NCI-H146 (cell line): ENCODE measurements at regions not wholly inside any gene's neighbourhood (a gene's known extent, or its start where the extent isn't known, plus 50 kb on each side); places are given as distances from the start of the nearest gene placed in this dataset.
"Not testable (repeated sequence)": the region's sequence is repeated elsewhere in the genome, so short reads cannot be mapped to it uniquely, and the experiment has no call there.

Source experiments
- DNase-seq: peaks from one replicate; lab custom pipeline; 2025; lab: John Stamatoyannopoulos, UW

DNA sequence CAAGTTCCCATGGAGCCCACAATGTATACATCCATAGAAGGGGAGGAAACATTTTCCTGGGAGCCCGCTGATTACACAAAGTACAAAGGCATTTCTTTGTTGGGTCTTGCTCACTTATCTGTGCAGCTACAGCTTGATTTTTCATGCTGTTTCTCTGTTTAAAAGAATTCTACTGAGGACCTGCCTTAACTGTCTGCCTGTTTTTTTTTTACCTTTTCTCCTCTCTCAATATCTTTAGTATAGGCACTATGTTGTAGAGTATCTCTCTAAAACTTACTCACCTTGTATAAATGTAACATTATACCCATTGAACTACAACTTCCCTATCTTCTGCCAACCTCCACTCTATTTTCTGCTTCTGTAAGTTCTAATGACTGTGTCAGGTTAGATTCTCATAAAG, 494.6 kb upstream of the EPHA5 start:
- no peak for DNase-seq

DNA sequence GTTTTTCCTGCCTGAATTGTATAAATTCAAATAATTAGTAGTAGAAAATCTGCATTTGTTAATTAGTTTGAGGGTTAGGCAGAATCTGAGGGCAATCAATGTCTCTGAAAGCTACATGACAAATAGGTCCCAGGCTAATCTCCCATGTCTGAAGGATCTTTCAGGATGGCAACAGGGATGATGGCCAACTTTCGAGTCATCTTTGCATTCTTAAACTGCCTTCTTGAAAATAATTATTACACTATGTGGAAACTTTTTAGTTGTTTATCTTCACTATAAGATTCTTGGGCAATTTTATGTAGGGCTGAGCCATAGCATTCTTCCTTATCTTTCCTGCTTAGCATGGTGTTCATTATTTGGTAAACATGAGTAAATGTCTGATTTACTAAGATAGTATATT, 490.3 kb upstream of the EPHA5 start:
- no peak for DNase-seq

DNA sequence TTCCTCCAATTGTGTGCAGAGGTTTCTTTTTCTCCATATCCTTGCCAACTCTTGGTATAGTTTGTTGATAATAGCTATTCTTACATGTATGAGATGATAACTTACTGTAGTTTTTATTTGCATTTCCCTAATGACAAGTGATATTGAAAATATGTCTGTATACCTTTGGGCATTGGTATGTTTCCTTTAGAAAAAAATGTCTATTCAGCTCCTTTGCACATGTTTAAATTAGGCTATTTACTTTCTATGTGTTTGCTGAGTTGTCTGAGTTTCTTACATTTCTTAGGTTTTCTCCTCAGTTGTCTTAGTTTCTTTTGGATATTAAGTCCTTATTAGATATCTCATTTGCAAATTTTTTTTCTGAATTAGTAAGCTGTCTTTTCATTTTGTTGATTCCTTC, 487.3 kb upstream of the EPHA5 start:
- DNase-seq, result no peak

DNA sequence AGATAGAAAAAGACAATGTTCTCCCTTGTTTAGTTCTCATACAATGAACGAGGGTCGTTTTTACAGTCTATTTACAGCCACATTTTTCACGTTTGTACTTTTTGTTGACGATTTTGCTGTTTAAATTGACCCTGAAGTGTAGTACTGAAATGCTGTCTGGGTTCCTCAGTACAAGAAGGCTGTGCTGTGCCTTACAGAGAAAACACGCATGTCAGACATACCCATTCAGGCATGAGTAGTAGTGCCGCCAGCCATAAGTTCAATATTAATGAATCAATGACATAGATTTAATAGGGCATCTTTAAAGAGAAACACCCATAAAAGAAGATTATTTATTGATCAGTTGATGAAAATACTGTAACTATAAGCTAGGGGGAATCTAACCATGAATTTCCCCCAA, 459.8 kb upstream of the EPHA5 start:
- DNase-seq, result no peak

DNA sequence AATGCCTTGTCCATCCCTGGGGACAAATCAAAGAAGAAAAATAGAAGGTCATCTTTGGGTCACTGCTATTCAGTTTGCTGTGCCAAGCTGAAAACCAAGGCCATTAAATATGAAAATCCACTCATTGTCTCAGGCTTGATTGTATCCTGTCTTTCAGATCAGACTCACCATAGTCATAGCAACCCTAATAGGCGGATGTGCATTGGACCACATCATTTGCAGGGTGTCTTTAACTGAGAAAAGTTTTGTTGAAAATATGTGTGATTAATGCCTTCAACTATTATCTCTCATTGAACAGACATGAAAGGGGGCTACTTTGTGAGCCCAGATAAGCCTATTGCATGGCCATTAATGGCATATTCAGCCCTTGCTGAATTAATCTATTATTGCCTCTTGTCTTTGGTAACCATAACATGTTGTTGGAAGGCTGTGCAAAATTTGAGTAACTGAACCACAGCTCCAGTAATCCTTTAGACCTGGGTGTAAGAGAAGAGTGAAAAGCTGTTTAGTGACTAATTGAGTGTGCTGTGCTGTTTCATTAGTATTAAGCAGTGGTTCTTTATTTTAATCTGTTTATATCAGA, 453.6 kb upstream of the EPHA5 start:
- no peak for DNase-seq

DNA sequence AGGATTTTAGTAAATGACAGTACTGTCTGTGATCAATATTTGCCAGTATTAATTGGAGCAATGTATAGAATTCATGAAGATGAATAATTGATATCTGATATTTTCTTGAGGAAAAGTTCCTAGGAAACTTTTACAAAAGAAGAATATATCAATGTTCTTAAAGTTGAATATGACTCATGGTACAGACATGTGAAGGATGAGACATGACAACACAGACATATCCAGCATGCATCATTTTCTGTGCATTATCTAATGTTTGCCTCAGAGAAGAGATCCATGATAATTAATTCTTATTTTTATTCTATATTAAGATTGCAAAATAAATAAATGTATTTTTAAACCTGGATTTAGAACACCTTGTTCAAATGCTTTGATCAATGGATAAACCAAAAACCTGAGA, 452.9 kb upstream of the EPHA5 start:
- DNase-seq, result no peak

DNA sequence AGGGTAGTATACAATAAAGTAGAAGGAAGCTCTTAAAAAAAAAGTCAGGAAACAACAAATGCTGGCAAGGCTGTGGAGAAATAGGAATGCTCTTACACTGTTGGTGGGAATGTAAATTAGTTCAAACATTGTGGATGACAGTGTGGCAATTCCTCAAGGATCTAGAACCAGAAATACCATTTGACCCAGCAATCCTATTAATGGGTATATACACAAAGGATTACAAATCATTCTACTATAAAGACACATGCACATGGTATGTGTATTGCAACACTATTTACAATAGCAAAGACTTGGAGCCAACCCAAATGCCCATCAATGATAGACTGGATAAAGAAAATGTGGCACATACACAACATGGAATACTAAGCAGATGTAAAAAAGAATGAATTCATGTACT, 444.9 kb upstream of the EPHA5 start:
- not testable (repeated sequence) for DNase-seq

DNA sequence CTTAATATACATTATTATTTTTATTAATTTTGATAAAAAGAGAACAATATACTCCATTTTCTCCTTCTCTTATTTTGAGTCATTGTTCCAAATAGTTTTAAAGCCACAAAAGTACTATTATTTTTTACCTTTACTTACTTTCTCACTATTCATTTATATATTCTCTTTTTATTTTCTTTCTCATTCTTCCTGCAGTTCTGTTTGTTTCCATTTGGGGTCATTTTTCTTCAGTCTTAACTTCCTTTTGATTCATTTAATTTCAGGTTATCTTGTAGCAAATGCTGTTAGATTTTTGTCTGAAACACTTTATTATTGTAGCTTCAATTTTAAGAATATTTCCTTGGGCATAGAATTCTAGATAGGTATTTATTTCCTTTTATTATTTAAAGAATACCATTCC, 438.6 kb upstream of the EPHA5 start:
- no peak for DNase-seq

DNA sequence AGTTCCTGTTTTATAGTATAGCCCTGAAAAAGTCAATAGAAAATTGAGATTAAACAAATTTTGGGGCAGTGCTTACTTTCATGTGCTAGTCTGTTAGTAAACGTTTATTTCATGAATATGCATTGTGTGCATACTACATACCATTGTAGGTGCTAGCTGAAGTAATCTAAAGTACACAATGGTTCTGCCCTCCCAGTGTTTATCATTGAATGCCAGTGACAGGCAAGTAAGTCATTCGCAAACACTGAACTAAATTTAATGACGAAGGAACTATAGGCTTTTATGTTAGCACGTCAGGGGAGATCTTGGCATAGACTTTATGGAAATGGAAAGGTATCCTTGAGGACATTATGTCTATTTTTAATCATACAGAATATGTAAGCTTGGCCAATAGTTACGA, 426.9 kb upstream of the EPHA5 start:
- peak; percentile 32 for DNase-seq

DNA sequence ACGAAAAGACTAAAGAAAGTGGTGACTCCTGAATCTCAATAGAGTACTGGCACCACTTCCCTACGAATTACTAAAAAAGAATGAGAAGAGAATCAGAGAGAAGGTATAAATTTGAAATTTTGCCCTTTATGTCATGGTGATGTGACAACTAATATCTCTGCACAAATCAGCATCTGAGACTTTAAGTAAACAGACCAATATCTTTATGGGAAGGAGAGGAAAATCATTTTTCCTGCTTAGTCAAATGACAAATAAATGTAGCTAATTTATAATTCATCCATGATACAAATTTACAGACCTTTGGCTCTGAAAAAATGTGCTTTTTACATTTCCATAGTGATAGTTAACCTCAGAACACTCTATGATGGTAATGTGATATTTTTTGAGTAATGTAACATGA, 424.8 kb upstream of the EPHA5 start:
- no peak for DNase-seq

DNA sequence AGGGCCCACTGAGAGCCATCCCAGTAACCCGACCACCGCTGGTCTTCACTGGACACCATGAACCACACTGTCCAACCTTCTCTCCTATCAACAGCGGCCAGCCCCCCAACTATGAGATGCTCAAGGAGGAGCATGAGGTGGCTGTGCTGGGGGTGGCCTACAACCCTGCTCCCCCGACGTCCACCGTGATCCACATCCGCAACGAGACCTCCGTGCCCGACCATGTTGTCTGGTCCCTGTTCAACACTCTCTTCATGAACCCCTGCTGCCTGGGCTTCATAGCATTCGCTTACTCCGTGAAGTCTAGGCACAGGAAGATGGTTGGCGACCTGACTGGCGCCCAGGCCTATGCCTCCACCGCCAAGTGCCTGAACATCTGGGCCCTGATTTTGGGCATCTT, 423.8 kb upstream of the EPHA5 start:
- DNase-seq, result no peak

DNA sequence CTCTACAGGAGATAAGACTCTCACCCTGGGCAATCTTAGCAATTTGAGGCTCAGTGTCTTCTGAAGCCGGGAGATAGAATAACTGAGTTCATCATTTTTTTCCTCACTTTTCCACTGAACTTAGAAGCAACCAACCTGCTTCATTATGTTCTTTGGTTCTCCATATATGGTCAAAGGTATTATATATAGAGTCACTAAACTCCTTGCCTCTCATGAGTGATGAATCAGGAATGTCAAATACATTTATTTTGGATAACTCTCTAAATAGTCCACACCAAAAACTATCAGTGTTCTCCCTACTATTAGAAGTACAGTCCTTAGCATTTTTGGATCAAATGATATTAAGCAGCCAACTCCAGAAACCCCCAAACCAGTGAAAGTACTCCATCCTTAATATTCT, 421.5 kb upstream of the EPHA5 start:
- DNase-seq, result no peak

DNA sequence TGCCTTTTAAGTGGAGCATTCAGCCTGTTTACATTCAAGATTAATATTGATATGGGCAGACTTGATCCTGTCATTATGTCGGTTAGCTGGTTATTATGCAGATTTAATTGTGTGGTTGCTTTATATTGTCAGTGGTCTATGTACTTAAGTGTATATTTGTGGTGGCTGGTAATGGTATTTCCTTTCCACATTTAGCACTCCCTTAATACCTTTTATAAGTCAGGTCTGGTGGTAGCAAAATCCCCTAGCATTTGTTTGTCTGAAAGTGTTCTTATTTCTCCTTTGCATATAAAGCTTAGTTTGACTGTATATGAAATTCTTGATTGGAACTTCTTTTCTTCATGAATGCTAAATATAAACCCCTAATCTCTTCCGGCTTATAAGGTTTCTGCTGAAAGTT, 403.7 kb upstream of the EPHA5 start:
- DNase-seq, result no peak

DNA sequence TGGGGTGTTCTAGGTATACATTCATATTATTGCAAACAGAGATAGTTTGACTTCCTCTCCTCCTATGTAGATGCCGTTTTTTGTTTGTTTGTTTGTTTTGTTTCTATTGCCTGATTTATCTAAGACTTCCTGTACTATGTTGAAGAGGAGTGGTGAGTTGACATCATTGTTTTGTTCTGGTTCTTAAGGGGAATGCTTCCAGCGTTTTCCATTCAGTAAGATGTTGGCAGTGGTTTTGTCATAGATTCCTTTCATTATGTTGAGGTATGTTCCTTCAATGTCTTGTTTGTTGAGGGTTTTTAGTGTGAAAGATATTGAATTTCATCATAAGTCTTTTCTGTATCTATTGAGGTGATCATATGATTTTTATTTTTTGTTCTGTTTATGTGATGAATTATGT, 401.6 kb upstream of the EPHA5 start:
- no peak for DNase-seq

DNA sequence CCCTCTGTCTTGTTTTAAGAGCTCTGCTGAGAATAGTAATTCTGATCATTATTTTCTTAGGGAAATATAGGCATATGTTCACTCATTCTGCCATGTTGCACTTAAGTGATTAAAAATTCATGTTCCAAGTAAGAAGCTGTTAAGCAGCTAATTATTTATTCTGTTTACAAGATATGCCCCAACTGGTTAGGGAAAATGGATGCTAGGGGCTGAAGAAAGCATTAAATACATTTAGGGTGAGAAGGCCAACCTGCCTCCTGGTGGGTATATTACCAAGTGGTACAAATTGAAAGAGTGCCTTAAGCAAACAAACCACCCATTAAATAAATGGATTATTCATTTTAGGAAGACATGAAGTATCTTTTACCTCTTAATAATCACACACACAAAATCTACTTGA, 392.6 kb upstream of the EPHA5 start:
- peak; percentile 59 for DNase-seq

DNA sequence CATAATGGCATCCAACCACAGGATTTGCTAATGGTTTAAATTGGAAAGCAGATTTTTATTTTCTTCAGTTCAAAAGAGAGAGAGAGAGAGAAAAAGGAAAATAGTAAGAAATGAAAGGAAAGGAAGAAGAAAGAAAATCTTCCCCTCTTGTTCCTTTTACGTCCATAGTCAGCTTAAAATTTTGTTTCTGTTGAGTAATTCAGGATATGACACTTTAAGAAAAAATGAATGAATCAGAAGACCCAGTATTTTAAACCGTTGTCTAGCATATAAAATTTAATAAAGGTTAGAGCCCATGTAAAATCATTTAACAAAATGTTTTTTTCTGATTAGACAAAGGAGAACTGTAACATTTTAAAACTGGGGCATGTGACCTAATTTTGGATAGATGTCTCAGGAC, 391.8 kb upstream of the EPHA5 start:
- DNase-seq, result no peak

DNA sequence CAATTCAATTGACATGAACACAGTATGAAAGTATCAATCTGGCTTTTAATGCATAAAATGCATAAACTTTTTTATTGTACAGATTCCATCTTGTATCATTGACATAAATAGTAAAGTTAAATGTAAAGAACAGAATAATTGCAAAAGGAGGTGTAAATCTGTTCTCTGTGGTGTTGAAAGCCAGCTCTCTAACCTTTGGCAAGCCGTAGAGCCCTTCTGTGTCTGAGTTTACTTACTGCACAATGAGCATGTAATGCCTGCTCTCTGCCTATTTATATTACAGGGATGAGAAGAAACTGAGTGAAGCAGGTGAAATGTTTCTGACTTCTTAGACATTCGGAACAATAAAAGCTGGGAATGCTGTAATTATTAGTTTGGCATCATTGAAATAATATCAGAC, 389.3 kb upstream of the EPHA5 start:
- DNase-seq, result peak; percentile 4

DNA sequence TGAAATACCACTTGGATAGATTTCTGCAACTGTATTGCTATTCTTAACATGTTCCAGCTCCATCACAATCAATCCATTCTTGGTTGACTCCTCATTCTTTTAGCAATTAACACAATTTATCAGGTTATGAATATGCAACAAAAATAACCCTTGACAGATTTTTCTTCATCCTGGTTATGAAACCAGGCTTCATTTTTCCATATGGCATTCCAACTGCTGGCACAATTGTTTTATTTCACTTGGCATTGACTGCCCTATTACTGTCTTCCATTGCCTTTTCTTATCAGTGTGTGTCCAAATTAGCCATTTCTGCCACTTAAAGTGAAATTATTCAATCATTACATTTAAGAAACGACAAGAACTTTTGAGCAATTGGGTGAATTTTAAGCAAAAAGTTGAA, 388.8 kb upstream of the EPHA5 start:
- DNase-seq, result no peak

DNA sequence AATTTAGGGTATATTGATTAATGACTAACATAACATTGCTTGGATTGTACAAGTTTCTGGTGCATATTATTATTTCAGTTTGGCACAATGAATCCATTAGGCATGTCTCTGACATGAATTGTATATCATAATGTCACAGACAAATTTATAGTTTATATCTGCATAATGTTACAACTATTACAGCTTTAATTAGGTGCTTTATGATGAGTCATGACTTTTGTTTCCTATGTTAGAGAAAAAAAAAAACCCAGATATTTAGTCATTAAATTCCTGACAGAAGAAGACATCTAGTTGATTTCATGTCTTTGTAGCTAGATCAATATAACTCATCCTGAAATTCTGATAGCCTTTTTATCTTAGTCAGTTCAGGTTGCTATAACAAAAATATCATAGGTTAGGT, 385.7 kb upstream of the EPHA5 start:
- no peak for DNase-seq

DNA sequence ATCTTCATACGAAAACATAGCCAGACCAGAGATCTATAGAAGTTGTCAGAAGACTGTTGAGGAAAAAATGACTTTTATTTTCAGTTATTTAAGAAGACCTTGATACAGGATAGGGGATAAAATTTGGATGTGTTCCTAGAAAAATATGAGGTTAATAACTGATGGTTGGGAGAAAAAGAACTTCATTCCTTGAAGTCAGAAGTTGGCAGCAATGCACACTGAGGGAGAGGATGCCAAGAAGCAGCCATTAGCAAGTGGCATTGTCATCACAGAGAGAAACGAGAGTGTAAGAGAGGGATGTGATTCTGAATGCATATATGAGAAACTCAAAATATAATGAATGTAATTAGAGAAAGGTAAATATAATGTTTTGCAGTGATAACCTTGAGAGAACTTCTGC, 382.1 kb upstream of the EPHA5 start:
- no peak for DNase-seq

DNA sequence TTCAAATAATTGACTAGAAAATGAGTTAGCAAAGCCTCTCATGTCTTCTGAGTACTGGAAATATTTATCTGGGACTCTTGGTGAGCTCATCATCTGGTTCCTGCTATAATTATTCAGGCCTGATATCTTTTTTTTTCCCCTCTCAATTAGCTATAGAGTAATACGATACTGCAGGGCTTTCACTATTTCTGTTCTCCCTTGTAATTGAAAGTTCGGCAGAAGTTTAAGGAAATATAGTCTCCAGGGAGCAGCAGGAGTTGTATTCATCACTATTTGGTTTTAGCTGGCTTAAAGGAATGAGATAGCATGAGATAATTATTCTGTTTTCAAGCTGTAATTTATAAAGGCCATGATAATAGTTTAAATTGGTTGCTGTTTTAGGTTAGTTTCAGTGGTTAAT, 378.6 kb upstream of the EPHA5 start:
- DNase-seq, result peak; percentile 82

DNA sequence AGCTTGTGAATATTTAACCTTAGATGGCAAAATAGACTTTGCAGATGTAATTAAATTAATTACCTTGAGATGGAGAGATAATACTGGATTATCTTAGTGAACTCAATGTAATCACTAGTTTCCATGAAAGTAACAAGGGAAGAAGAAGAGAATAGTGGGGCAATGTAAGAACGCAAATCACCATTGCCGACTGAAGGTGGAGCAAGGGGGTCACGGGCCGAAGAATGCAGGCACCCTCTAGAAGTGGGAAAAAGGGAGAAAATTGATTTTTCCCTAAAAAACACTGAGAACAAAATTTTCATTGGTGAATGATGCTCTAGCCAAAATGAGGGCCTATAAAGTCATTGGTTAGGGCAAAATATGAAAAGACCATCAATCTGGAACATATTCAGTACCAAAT, 375.6 kb upstream of the EPHA5 start:
- DNase-seq, result no peak

DNA sequence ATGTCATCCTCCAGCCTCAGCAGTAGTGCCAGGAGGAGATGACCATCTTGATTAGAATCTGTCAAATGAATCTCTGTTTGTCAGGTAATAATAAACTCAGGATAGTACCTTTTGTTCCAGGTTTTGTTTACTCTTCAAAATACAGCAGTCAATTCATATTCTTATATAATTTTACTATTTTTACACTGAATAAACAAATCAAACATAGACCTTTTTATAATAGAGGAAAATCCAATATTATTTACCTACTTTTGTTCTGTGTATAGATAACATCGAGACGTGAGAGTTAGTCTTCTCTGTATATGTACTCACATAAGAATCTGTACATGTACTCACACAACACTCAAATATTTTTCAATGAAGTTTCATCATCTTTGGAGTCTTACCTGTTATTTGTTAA, 365.4 kb upstream of the EPHA5 start:
- peak; percentile 49 for DNase-seq

DNA sequence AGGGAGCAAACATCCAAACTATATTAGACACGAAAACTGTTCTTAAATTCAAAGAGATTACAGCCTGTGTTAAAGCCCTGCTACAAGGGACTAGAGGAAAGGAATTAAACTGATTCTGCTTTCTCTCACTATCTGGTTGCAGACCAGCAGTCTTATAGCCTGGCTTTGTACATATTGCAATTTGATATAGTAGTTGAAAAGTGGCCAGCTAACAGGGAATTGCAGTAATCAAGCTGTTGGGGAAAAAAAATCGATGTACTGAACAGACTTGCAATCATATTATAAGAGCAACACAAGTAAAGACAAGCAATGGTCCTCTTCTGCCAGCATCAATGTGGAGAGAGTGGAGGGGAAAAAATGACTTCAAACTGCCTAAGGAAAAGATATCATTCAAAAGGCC, 364.4 kb upstream of the EPHA5 start:
- DNase-seq, result peak; percentile 77

DNA sequence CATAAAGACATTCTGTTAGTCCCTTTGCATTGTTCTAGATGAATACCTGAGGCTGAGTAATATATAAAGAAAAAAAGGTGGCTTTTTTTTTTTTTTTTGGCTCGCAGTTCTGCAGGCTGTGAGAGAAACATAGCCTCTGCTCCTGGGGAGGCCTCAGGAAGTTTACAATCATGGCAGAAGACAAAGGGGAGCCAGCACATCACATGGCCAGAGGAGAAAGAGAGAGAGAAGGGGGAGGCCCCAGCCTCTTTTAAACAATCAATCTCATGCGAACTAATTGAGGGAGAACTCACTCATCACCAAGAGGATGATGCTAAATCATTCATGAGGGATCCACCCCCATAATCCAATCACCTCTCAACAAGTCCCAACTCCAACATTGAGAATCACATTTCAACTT, 364.0 kb upstream of the EPHA5 start:
- peak; percentile 82 for DNase-seq
